ENCODE measurements at regions not wholly inside any gene's neighbourhood (a gene's known extent, or its start where the extent isn't known, plus 50 kb on each side); places are given as distances from the start of the nearest gene placed in this dataset.

- Mint-ChIP-seq H3K27me3 (ENCODE audit: low read depth, poor library complexity) (peaks cover 5% of the 10 kb centered on the region), H3K27ac (no peak overlapping the region), H3K36me3 (ENCODE audit: low read depth) (no peaks in the 10 kb centered on the region), H3K4me3 (no peak overlapping the region), H3K9me3 (no peaks in the 10 kb centered on the region), H3K4me1 (peaks cover 5% of the 10 kb centered on the region)
- DNase-seq: no peak
- no peak for TF ChIP-seq CTCF (IDR thresholded peaks at IDR 0.05)
Observed at GRCh38 chr7:21356616-21357015, 71.3 kb upstream of the SP4 start.

GRCh38 chr7:21357151-21358097 is 70.5 kb upstream of the SP4 start:
- no peak overlapping the region for H3K27ac Mint-ChIP-seq
- no peak for TF ChIP-seq CTCF (IDR thresholded peaks at IDR 0.05)
- H3K27me3 Mint-ChIP-seq (ENCODE audit: low read depth, poor library complexity): peaks cover 5% of the 10 kb centered on the region
- no peaks in the 10 kb centered on the region for H3K36me3 Mint-ChIP-seq (ENCODE audit: low read depth)
- H3K4me3 Mint-ChIP-seq: no peak overlapping the region
- DNase-seq: no peak
- H3K9me3 Mint-ChIP-seq: no peaks in the 10 kb centered on the region
- peaks cover 5% of the 10 kb centered on the region for H3K4me1 Mint-ChIP-seq

- Mint-ChIP-seq H3K27me3 (ENCODE audit: low read depth, poor library complexity) (peaks cover 5% of the 10 kb centered on the region), H3K9me3 (no peaks in the 10 kb centered on the region), H3K4me3 (no peak overlapping the region), H3K36me3 (ENCODE audit: low read depth) (no peaks in the 10 kb centered on the region), H3K4me1 (peaks cover 5% of the 10 kb centered on the region), H3K27ac (no peak overlapping the region)
- no peak for TF ChIP-seq CTCF (IDR thresholded peaks at IDR 0.05)
- no peak for DNase-seq
Observed at GRCh38 chr7:21358648-21359047, 69.2 kb upstream of the SP4 start.

GRCh38 chr7:21359163-21359562 is 68.7 kb upstream of the SP4 start:
- no peak for TF ChIP-seq CTCF (IDR thresholded peaks at IDR 0.05)
- Mint-ChIP-seq H3K4me1 (peaks cover 5% of the 10 kb centered on the region), H3K27ac (no peak overlapping the region), H3K36me3 (ENCODE audit: low read depth) (no peaks in the 10 kb centered on the region), H3K4me3 (no peak overlapping the region), H3K9me3 (no peaks in the 10 kb centered on the region), H3K27me3 (ENCODE audit: low read depth, poor library complexity) (peaks cover 5% of the 10 kb centered on the region)
- no peak for DNase-seq

GRCh38 chr7:21361413-21362125 is 66.3 kb upstream of the SP4 start:
- no peak for TF ChIP-seq CTCF (IDR thresholded peaks at IDR 0.05)
- Mint-ChIP-seq H3K27ac (no peak overlapping the region), H3K4me3 (no peak overlapping the region), H3K27me3 (ENCODE audit: low read depth, poor library complexity) (peaks cover 3% of the 10 kb centered on the region), H3K4me1 (peaks cover 5% of the 10 kb centered on the region), H3K36me3 (ENCODE audit: low read depth) (no peaks in the 10 kb centered on the region), H3K9me3 (no peaks in the 10 kb centered on the region)
- no peak for DNase-seq
